CD4-positive, CD25-positive, alpha-beta regulatory T cell (primary cell): ENCODE measurements at regions not wholly inside any gene's neighbourhood (a gene's known extent, or its start where the extent isn't known, plus 50 kb on each side); places are given as distances from the start of the nearest gene placed in this dataset.
"Not testable (repeated sequence)": the region's sequence is repeated elsewhere in the genome, so short reads cannot be mapped to it uniquely, and the experiment has no call there.

ENCODE experiments used
- ATAC-seq, 2 donors: fragments of 150-1000 bp; cut with Tn5 transposase; one replicate each; pipeline ENCODE4 v1.10.0; 2021; ENCODE audit warnings: low read depth in 2 of 2, moderate number of reproducible peaks in 2 of 2, moderate library complexity in 1 of 2
- DNase-seq, 3 donors: peaks; one replicate each; pipeline versions ENCODE4 v3.0.0 to v3.0.0-alpha.2; 2012 to 2022; ENCODE audit warnings: mixed read lengths in 1 of 3
- H3K27ac ChIP-seq: one replicate; pipeline ENCODE4 v1.7.0; 2013; ENCODE audit warnings: mild to moderate bottlenecking, low read length; ENCODE audit not compliant: insufficient read depth, poor library complexity, severe bottlenecking
- H3K27me3 ChIP-seq: one replicate; pipeline ENCODE4 v1.7.0; 2013; ENCODE audit warnings: low read length; ENCODE audit not compliant: control insufficient read depth, insufficient read depth
- H3K36me3 ChIP-seq: one replicate; pipeline ENCODE4 v1.7.0; 2013; ENCODE audit warnings: mild to moderate bottlenecking, low read length, moderate library complexity; ENCODE audit not compliant: control insufficient read depth, insufficient read depth
- H3K4me1 ChIP-seq: 2 replicates; pipeline ENCODE4 v1.7.0; 2013; ENCODE audit warnings: mild to moderate bottlenecking, low read length; ENCODE audit not compliant: insufficient read depth, control insufficient read depth, poor library complexity, severe bottlenecking
- H3K4me3 ChIP-seq: one replicate; pipeline ENCODE4 v1.7.0; 2013; ENCODE audit warnings: low read depth, mild to moderate bottlenecking, low read length, moderate library complexity
- H3K9me3 ChIP-seq, 2 experiments: 1 replicate in 1 of 2; 2 replicates in 1 of 2; pipeline ENCODE4 v1.7.0; 2013; ENCODE audit warnings: low read length in 2 of 2, mild to moderate bottlenecking in 1 of 2, moderate library complexity in 1 of 2; ENCODE audit not compliant: control insufficient read depth in 2 of 2
- H3K27ac Mint-ChIP-seq, 3 donors: one replicate each; pipeline ENCODE4 v1.8.0; 2020 to 2022; ENCODE audit warnings: mild to moderate bottlenecking in 3 of 3, mixed read lengths in 3 of 3, moderate library complexity in 2 of 3
- H3K27me3 Mint-ChIP-seq: one replicate; pipeline ENCODE4 v1.8.0; 2022; ENCODE audit warnings: mild to moderate bottlenecking, mixed read lengths
- H3K36me3 Mint-ChIP-seq: one replicate; pipeline ENCODE4 v1.8.0; 2020; ENCODE audit warnings: mixed read lengths
- H3K4me1 Mint-ChIP-seq, 4 donors: one replicate each; pipeline ENCODE4 v1.8.0; 2020 to 2022; ENCODE audit warnings: mixed read lengths in 4 of 4, mild to moderate bottlenecking in 1 of 4
- H3K4me3 Mint-ChIP-seq, 4 donors: one replicate each; pipeline ENCODE4 v1.8.0; 2020 to 2022; ENCODE audit warnings: mild to moderate bottlenecking in 4 of 4, mixed read lengths in 4 of 4, moderate library complexity in 3 of 4
- H3K9me3 Mint-ChIP-seq, 7 donors: one replicate each; pipeline ENCODE4 v1.8.0; 2020 to 2022; ENCODE audit warnings: mixed read lengths in 7 of 7, mild to moderate bottlenecking in 3 of 7, moderate library complexity in 2 of 7

DNA sequence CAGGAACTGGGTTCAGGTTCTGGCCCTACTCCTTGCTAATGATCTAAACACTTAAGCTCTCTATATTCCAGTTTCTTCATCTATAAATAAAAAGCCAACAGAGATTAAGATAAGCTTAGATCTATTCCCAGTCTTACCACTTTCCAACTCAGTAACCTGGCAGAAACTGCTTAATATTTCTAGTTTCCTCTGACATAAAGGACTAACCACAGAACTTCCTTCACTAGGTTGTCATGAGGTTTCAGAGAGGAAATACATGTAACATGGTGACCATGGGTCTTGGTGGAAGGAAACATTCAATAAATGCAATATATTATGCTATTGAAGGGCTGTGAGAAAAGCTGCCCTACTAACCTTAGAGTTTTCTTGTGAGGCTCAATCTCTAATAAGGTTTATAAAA is 114.4 kb upstream of the PDE1A start:
- H3K9me3 ChIP-seq, result no peaks in the 10 kb centered on the region
- H3K36me3 ChIP-seq, result no peaks in the 10 kb centered on the region
- no peaks in the 10 kb centered on the region for H3K4me1 ChIP-seq
- Mint-ChIP-seq H3K9me3 (peaks cover 0 to 4% (median 0%) of the 10 kb centered on the region in 7 donors), H3K27me3 (no peaks in the 10 kb centered on the region), H3K4me3 (no peak overlapping the region), H3K36me3 (no peaks in the 10 kb centered on the region), H3K4me1 (no peaks in the 10 kb centered on the region), H3K27ac (no peak overlapping the region)
- H3K4me3 ChIP-seq, result no peak overlapping the region
- no peaks in the 10 kb centered on the region for H3K27me3 ChIP-seq
- no peak overlapping the region for H3K27ac ChIP-seq
- ATAC-seq, result no peak
- DNase-seq, result no peak

DNA sequence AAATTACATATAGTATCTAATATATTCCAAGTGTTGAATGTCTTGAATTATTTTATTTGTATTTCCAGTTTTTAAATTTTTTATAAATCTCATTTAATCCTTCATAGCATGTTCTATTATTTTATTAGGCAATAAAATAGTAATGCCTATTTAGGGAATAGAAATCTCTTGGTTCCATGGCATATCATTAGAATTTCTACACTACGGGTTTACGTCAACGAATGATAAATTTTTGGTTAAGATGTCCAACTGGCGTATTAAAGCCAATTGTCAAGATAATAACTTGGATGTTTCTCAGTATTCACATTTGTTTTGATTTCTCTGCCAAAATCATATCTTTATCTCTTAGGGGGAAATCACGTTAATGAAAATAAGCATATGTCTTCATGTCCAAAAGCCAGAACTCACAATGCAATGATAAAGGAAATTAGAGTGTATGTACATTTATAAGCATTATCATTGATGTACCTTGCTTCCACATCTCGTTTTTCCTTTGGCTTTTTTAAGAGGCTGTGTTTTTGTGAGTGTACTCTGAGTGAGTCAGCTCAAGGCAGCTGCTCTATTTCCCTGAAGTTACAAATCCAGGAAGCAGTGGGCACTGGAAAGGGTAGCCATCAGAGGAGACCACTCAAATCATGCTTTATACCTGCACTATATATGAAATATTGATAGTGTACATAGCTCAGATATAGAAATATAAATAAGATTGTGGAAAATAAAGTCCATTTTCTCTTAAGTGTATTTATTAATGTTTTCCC is 115.8 kb upstream of the PDE1A start:
- no peak for ATAC-seq
- H3K27ac Mint-ChIP-seq, result no peak overlapping the region
- H3K4me3 Mint-ChIP-seq, result no peak overlapping the region

GRCh38 chr2:182543741-182544525 is 117.1 kb upstream of the PDE1A start:
- H3K27ac ChIP-seq, result no peak overlapping the region
- DNase-seq (no peak), ATAC-seq (no peak)
- Mint-ChIP-seq H3K36me3 (no peaks in the 10 kb centered on the region), H3K4me1 (no peaks in the 10 kb centered on the region), H3K9me3 (no peaks in the 10 kb centered on the region), H3K4me3 (no peak overlapping the region), H3K27me3 (no peaks in the 10 kb centered on the region), H3K27ac (no peak overlapping the region)
- no peaks in the 10 kb centered on the region for H3K36me3 ChIP-seq
- H3K4me3 ChIP-seq, result no peak overlapping the region
- no peaks in the 10 kb centered on the region for H3K4me1 ChIP-seq
- H3K9me3 ChIP-seq, result no peaks in the 10 kb centered on the region
- H3K27me3 ChIP-seq, result no peaks in the 10 kb centered on the region

More for the DNA sequence above, 115.8 kb upstream of the PDE1A start:
- H3K36me3 Mint-ChIP-seq, result no peaks in the 10 kb centered on the region
- H3K9me3 Mint-ChIP-seq, result peaks cover 0 to 4% (median 0%) of the 10 kb centered on the region in 7 donors
- Histone ChIP-seq H3K27ac (no peak overlapping the region), H3K4me3 (no peak overlapping the region), H3K27me3 (no peaks in the 10 kb centered on the region), H3K36me3 (no peaks in the 10 kb centered on the region), H3K4me1 (no peaks in the 10 kb centered on the region), H3K9me3 (no peaks in the 10 kb centered on the region)
- H3K4me1 Mint-ChIP-seq, result no peaks in the 10 kb centered on the region
- no peak for DNase-seq
- no peaks in the 10 kb centered on the region for H3K27me3 Mint-ChIP-seq

DNA sequence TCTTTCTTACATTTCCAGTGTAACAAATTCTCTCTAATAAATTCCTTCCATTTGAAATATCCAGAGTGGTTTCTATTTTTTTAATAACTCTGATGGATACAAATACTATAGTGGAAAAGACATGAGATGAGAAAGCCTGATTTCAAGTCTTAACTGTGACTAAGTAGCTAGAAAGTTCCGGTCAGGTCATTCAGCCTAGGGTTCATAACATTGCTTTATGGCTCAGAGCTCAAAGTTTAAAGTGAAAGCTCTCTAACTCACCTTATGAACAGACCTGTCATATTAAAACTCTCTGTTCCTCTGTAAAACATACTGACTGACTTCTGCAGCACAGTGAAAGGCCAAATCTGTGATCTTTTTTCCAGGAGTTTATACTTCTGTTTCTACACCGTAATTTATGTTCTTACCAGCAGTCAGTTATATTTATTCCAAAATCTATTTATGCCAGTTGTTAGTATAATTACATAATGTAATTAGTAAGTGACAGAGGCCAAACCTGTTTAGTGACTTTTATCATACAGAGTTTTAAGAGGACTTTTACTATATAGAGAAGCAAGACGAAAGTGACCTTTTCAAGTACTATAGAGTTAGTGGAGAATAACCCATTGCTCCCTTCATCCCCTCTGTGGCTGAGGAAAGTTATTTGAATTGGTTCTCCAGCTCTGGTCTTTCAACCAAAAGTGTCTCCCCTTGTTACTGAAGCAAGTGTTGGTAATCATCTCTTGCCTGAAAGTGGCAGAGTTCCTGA is 118.8 kb upstream of the PDE1A start:
- no peaks in the 10 kb centered on the region for H3K4me1 Mint-ChIP-seq
- no peak overlapping the region for H3K27ac Mint-ChIP-seq
- H3K27me3 Mint-ChIP-seq, result no peaks in the 10 kb centered on the region
- H3K4me1 ChIP-seq, result no peaks in the 10 kb centered on the region
- H3K9me3 Mint-ChIP-seq, result no peaks in the 10 kb centered on the region
- no peak overlapping the region for H3K4me3 Mint-ChIP-seq
- no peaks in the 10 kb centered on the region for H3K27me3 ChIP-seq
- H3K36me3 Mint-ChIP-seq, result no peaks in the 10 kb centered on the region
- ATAC-seq (no peak), DNase-seq (no peak)
- H3K27ac ChIP-seq, result no peak overlapping the region
- no peak overlapping the region for H3K4me3 ChIP-seq
- H3K36me3 ChIP-seq, result no peaks in the 10 kb centered on the region
- H3K9me3 ChIP-seq, result no peaks in the 10 kb centered on the region

DNA sequence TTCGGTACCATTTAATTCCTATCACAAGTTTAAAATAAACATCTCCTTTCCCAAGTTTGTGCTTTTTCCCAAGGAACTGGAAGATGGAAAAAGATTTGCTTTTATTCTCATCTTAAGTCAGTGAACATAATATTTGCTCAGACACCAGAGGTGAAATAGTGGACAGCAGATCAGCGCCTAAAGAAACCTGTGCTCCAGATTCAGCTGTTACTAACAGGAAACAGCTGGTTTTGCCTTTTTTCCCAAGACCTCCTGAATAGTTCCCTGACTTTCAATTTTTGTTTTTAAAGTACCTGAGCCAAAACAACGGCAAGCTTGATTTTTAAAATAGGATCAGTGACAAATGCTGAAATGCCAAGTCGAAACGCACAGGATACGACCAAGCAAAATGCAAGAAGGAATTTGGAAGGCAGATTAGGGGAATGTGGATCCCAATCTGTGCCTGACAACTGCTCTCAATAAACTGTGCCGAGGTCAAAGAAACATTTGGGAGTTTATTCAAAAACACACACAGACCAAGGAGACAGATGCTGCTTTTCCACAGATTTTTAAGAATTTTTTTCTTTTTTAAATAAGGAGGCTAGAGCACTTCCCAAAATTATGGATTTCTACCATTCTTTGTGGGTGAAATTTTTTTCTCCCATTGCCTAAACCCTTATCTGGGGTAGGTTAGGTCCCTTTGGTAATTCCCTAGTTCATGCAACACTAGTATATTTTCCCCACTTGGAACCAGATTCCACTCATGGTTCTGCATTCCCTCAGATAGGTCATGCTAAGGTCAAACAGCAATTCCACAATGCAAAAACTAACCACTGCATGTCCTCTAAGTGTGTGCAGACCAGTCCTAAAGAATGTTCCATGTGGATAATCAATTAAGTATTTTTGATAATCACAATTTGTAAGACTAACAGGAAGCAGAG is 121.5 kb upstream of the PDE1A start:
- H3K4me3 Mint-ChIP-seq, result no peak overlapping the region
- H3K4me1 Mint-ChIP-seq, result no peaks in the 10 kb centered on the region
- Histone ChIP-seq H3K36me3 (no peaks in the 10 kb centered on the region), H3K9me3 (no peaks in the 10 kb centered on the region), H3K4me1 (no peaks in the 10 kb centered on the region), H3K4me3 (no peak overlapping the region), H3K27me3 (no peaks in the 10 kb centered on the region), H3K27ac (no peak overlapping the region)
- DNase-seq, result no peak
- no peaks in the 10 kb centered on the region for H3K36me3 Mint-ChIP-seq
- H3K27me3 Mint-ChIP-seq, result no peaks in the 10 kb centered on the region
- no peak overlapping the region for H3K27ac Mint-ChIP-seq
- H3K9me3 Mint-ChIP-seq, result peaks cover 0 to 3% (median 0%) of the 10 kb centered on the region in 7 donors
- ATAC-seq, result no peak

GRCh38 chr2:182550234-182550633 is 123.4 kb upstream of the PDE1A start:
- Mint-ChIP-seq H3K27me3 (no peaks in the 10 kb centered on the region), H3K9me3 (peaks cover 0 to 3% (median 0%) of the 10 kb centered on the region in 7 donors), H3K4me1 (no peaks in the 10 kb centered on the region), H3K4me3 (no peak overlapping the region), H3K36me3 (no peaks in the 10 kb centered on the region), H3K27ac (no peak overlapping the region)
- no peak for ATAC-seq
- no peak for DNase-seq
- Histone ChIP-seq H3K9me3 (no peaks in the 10 kb centered on the region), H3K36me3 (no peaks in the 10 kb centered on the region), H3K27me3 (no peaks in the 10 kb centered on the region), H3K4me3 (no peak overlapping the region), H3K4me1 (no peaks in the 10 kb centered on the region), H3K27ac (no peak overlapping the region)

DNA sequence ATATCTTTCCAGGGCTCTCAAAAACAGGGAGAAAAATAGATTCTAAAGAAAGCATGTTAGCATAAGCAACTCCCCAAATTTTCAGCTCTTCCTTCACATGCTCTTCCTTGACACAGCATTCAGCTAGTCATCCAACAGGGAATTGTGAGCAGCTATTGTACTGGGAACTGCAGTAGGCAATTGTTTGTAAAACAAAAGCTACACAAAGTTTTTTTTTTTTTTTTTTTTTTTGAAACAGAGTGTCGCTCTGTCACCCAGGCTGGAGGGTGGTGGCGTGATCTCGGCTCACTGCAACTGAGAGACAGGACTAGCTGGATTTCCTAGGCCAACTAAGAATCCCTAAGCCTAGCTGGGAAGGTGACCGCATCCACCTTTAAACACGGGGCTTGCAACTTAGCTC is 125.4 kb upstream of the PDE1A start:
- not testable (repeated sequence) for H3K4me1 ChIP-seq, H3K27me3 Mint-ChIP-seq, H3K9me3 ChIP-seq, H3K4me3 Mint-ChIP-seq, H3K4me3 ChIP-seq, H3K4me1 Mint-ChIP-seq, H3K36me3 Mint-ChIP-seq, ATAC-seq, H3K27ac Mint-ChIP-seq, H3K36me3 ChIP-seq, H3K27ac ChIP-seq, H3K27me3 ChIP-seq, DNase-seq, H3K9me3 Mint-ChIP-seq
